A549 (cell line): ENCODE measurements at regions not wholly inside any gene's neighbourhood (a gene's known extent, or its start where the extent isn't known, plus 50 kb on each side); places are given as distances from the start of the nearest gene placed in this dataset.

Experiments
- CEBPB ChIP-seq, 2 experiments: fragments of >200 bp in 1 of 2; sonication (Bioruptor Twin) in 1 of 2; formaldehyde crosslinking in 1 of 2; IDR thresholded peaks; 2 replicates each; pipeline ENCODE4 v1.6.1; 2012 to 2016
- CTCF ChIP-seq: fragments of >200 bp; sonication (Bioruptor Twin); formaldehyde crosslinking; IDR thresholded peaks from 3 replicates; pipeline ENCODE4 v1.5.1; 2016
- MAX ChIP-seq: IDR thresholded peaks from 2 replicates; pipeline ENCODE4 v1.6.1; 2012
- MAZ ChIP-seq: fragments of 150-350 bp; IDR thresholded peaks from 2 replicates; pipeline ENCODE4 v1.6.1; 2014; ENCODE audit warnings: antibody characterized with exemption, low read depth, low read length, borderline replicate concordance
- SREBF2 ChIP-seq: fragments of 450-650 bp; IDR thresholded peaks from 2 replicates; pipeline ENCODE4 v1.6.1; 2014; ENCODE audit warnings: mild to moderate bottlenecking, moderate library complexity
- USF2 ChIP-seq: fragments of 450-650 bp; IDR thresholded peaks from 2 replicates; pipeline ENCODE4 v1.6.1; 2014; ENCODE audit warnings: antibody characterized with exemption

- TF ChIP-seq SREBF2 (no peak), MAZ (no peak), CTCF (no peak), USF2 (no peak), MAX (no peak), CEBPB (IDR thresholded peaks at IDR 0.05) (no peak)
Observed at GRCh38 chr22:45105281-45105702, 58.4 kb upstream of the NUP50 start.
